ENCODE measurements at regions not wholly inside any gene's neighbourhood (a gene's known extent, or its start where the extent isn't known, plus 50 kb on each side); places are given as distances from the start of the nearest gene placed in this dataset.

DNA sequence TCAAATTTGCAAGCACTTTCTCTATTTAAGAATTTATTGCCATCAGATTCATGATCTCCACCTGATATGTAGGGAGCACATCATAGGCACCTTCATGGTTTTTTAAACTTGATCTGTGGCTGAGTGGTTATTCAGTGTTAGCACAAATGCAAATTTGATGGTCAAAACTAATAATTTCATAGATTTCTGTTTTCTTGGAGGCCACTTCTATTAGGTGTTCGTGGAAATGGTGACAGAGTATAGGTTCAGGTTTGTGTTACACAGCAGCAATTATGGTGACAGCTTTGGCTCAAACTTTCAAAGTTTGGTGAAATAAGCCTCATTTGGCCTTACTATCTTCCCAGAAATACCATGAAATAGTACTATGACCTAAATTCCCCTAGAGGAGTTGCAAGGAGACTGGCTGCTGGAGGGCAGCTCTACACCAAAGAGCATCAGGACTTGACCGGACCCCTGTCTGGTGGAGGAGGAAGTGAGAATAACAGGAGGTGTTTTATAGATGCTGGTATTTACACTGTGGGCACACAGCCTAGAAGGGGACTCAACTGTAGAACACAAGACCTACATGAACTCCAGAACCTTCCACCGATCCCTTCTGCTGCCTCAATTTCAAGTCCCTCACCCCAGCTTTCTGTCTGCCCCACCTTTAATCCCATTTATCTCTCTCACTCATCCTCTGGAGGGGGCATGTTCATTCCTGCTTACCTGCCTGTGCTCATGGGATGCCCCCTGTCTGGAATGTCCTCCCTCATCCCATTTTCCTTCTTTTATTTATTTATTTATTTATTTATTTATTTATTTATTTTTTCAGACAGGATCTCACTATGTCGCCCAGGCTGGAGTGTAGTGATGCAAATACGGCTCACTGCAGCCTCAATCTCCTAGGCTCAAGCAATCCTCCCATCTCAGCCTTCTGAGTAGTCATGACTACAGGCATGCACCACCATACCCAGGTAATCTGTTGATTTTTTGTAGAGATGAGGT, 132.9 kb upstream of the SIX2 start:
- no peak for DNase-seq (ENCODE audit: low read depth)
- Histone ChIP-seq H3K4me3 (ENCODE audit: low read depth, low read length) (no peak overlapping the region), H3K27me3 (ENCODE audit: control insufficient read depth, insufficient read depth, low read length) (peaks cover 8% of the 10 kb centered on the region), H3K36me3 (ENCODE audit: control insufficient read depth, insufficient read depth, low read length) (no peaks in the 10 kb centered on the region)
- TF ChIP-seq, protein P1, sequence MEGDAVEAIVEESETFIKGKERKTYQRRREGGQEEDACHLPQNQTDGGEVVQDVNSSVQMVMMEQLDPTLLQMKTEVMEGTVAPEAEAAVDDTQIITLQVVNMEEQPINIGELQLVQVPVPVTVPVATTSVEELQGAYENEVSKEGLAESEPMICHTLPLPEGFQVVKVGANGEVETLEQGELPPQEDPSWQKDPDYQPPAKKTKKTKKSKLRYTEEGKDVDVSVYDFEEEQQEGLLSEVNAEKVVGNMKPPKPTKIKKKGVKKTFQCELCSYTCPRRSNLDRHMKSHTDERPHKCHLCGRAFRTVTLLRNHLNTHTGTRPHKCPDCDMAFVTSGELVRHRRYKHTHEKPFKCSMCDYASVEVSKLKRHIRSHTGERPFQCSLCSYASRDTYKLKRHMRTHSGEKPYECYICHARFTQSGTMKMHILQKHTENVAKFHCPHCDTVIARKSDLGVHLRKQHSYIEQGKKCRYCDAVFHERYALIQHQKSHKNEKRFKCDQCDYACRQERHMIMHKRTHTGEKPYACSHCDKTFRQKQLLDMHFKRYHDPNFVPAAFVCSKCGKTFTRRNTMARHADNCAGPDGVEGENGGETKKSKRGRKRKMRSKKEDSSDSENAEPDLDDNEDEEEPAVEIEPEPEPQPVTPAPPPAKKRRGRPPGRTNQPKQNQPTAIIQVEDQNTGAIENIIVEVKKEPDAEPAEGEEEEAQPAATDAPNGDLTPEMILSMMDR (IDR thresholded peaks at IDR 0.05; ENCODE audit: insufficient read depth, low read length, poor library complexity, severe bottlenecking): no peak

DNA sequence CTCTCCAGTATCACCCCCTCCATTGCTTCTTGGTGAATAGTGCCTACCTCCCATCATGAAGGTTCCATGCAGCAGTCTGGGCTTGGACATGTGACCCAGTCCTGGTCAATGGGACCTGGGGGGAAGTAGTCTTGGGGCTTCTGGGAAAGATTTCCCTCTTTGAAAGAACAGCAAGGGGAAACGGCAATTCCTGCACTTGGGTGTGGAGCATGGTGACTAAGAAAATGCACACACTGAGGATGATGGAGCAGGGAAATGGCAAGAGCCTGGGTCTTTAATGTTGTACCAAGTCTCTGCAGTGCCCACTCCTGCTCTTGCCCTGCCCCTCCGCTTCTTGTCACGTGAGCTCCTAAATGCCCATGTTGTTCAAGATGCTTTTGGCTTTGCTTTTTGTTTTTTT, 131.4 kb upstream of the SIX2 start:
- Histone ChIP-seq H3K36me3 (ENCODE audit: control insufficient read depth, insufficient read depth, low read length) (no peaks in the 10 kb centered on the region), H3K4me3 (ENCODE audit: low read depth, low read length) (no peak overlapping the region), H3K27me3 (ENCODE audit: control insufficient read depth, insufficient read depth, low read length) (peaks cover 9% of the 10 kb centered on the region)
- DNase-seq (ENCODE audit: low read depth): no peak
- TF ChIP-seq, protein P1 (IDR thresholded peaks at IDR 0.05; ENCODE audit: insufficient read depth, low read length, poor library complexity, severe bottlenecking): no peak

DNA sequence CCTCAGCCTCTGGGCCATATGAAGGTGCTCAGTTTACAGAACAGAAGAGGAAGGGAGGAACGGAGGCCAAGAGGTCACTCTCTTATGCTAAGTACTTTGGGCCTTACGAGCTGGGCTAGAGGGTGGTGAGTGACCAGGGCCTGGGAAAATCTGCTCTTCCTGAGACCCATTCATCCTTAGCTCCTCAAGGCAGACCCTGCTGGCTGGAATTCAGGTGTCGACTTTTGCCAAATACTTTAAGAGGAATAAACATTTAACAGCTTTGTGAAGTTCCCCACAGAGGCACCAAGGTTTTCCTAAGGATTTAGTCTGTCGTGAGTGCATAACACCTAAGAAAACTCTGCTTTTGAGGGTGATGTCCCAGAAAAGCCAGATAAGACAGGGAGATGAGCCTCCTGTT, 129.7 kb upstream of the SIX2 start:
- Histone ChIP-seq H3K4me3 (ENCODE audit: low read depth, low read length) (no peak overlapping the region), H3K27me3 (ENCODE audit: control insufficient read depth, insufficient read depth, low read length) (peaks cover 2% of the 10 kb centered on the region), H3K36me3 (ENCODE audit: control insufficient read depth, insufficient read depth, low read length) (no peaks in the 10 kb centered on the region)
- TF ChIP-seq, protein P1 (IDR thresholded peaks at IDR 0.05; ENCODE audit: insufficient read depth, low read length, poor library complexity, severe bottlenecking): no peak
- no peak for DNase-seq (ENCODE audit: low read depth)

DNA sequence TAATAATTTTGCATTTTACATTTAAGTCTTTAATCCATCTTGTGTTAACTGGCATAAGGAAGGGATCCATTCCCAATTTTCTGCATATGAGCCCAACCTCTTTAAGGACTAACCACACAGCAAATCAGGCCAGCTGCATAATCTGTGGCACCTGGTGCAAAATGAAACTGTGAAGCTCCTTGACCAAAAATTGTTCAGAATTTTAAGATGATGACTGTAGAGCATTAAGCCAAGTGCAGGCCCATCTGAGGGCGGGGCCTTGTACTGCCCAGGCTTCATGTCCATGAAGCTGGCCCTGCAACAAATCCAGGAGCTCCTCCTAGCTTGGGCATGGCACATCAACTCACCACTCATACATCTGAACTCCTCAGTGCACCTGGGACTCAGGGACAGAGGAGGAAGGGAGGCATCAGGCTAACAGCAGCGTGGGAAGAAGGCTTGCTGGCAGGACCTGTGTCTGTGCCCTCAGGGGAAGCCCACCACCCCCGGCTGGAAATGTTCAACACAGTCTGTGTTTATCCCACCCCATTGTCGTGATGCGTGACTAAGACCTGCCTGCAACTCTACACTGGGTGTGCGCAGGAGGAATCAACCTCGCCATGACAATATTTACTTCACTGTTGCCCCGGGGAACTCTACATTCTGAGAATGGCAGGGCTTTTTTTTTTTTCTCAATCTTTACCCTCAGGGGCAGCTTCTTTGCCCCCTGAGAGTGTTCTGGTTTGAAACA, 128.9 kb upstream of the SIX2 start:
- Histone ChIP-seq H3K36me3 (ENCODE audit: control insufficient read depth, insufficient read depth, low read length) (no peaks in the 10 kb centered on the region), H3K4me3 (ENCODE audit: low read depth, low read length) (no peak overlapping the region), H3K27me3 (ENCODE audit: control insufficient read depth, insufficient read depth, low read length) (peaks cover 2% of the 10 kb centered on the region)
- TF ChIP-seq, protein P1 (IDR thresholded peaks at IDR 0.05; ENCODE audit: insufficient read depth, low read length, poor library complexity, severe bottlenecking): no peak
- no peak for DNase-seq (ENCODE audit: low read depth)

DNA sequence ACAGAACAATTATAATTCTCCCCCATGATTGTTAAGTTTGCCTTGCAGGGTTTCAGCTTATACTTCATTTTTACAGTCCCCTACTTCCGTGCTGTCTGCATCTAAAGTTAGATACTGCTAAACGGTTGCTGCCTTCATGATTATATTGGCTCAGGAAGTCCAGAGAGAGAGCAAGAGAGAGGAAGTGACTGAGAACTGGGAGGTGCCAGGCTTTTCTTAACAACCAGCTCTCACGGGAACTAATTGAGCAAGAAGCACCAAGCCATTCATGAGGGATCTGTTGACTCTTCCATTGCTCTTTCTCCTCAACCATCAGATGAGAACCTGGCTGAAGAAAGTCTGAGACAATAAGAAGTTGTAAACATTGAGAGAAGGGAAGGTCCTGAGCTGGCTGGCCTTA, 125.5 kb upstream of the SIX2 start:
- peaks cover 2% of the 10 kb centered on the region for H3K27me3 ChIP-seq (ENCODE audit: control insufficient read depth, insufficient read depth, low read length)
- TF ChIP-seq, protein P1 (IDR thresholded peaks at IDR 0.05; ENCODE audit: insufficient read depth, low read length, poor library complexity, severe bottlenecking): no peak
- no peak for DNase-seq (ENCODE audit: low read depth)

More for the DNA sequence above, 125.5 kb upstream of the SIX2 start:
- H3K36me3 ChIP-seq (ENCODE audit: control insufficient read depth, insufficient read depth, low read length): no peaks in the 10 kb centered on the region
- H3K4me3 ChIP-seq (ENCODE audit: low read depth, low read length): no peak overlapping the region

Measured in kidney epithelial cell (primary cell).